ENCODE measurements at regions not wholly inside any gene's neighbourhood (a gene's known extent, or its start where the extent isn't known, plus 50 kb on each side); places are given as distances from the start of the nearest gene placed in this dataset.

- TF ChIP-seq RARB (CRISPR knock-in tag; IDR thresholded peaks at IDR 0.05) (no peak), POU6F1 (CRISPR knock-in tag; IDR thresholded peaks at IDR 0.05; ENCODE audit: borderline replicate concordance, low read depth) (no peak), ISL1 (CRISPR knock-in tag; IDR thresholded peaks at IDR 0.05) (no peak), ZFP30 (CRISPR knock-in tag; IDR thresholded peaks at IDR 0.05) (no peak), ARNTL (CRISPR knock-in tag; IDR thresholded peaks at IDR 0.05; ENCODE audit: borderline replicate concordance, low read depth) (no peak), OSR1 (CRISPR knock-in tag; IDR thresholded peaks at IDR 0.05) (no peak)
Measured at GRCh38 chr14:94863366-94863765, 93.5 kb upstream of the GSC start.
